Glutamatergic neuron (in vitro differentiated cells): ENCODE measurements at regions not wholly inside any gene's neighbourhood (a gene's known extent, or its start where the extent isn't known, plus 50 kb on each side); places are given as distances from the start of the nearest gene placed in this dataset.
"Not testable (repeated sequence)": the region's sequence is repeated elsewhere in the genome, so short reads cannot be mapped to it uniquely, and the experiment has no call there.

ENCODE experiments used
- DNase-seq: peaks from one replicate; pipeline ENCODE4 v3.0.0; 2022
- H3K27ac Mint-ChIP-seq: one replicate; pipeline ENCODE4 v1.8.0; 2020; ENCODE audit warnings: mild to moderate bottlenecking, mixed read lengths, inconsistent platforms; ENCODE audit not compliant: unreplicated experiment
- H3K27me3 Mint-ChIP-seq: one replicate; pipeline ENCODE4 v1.8.0; 2020; ENCODE audit warnings: mild to moderate bottlenecking, moderate library complexity, mixed read lengths, inconsistent platforms; ENCODE audit not compliant: unreplicated experiment
- H3K36me3 Mint-ChIP-seq: one replicate; pipeline ENCODE4 v1.8.0; 2020; ENCODE audit warnings: mild to moderate bottlenecking, mixed read lengths, inconsistent platforms; ENCODE audit not compliant: unreplicated experiment
- H3K4me1 Mint-ChIP-seq: one replicate; pipeline ENCODE4 v1.8.0; 2020; ENCODE audit warnings: mild to moderate bottlenecking, low read depth, mixed read lengths, inconsistent platforms; ENCODE audit not compliant: unreplicated experiment
- H3K4me3 Mint-ChIP-seq: one replicate; pipeline ENCODE4 v1.8.0; 2020; ENCODE audit warnings: mild to moderate bottlenecking, mixed read lengths, inconsistent platforms; ENCODE audit not compliant: unreplicated experiment
- H3K9me3 Mint-ChIP-seq: one replicate; pipeline ENCODE4 v1.8.0; 2020; ENCODE audit warnings: mild to moderate bottlenecking, moderate library complexity, mixed read lengths, inconsistent platforms; ENCODE audit not compliant: unreplicated experiment
- CTCF ChIP-seq: fragments of 200-600 bp; sonication (generic); IDR thresholded peaks from one replicate; pipeline ENCODE4 v1.5.0; 2021; ENCODE audit not compliant: partially characterized antibody, unreplicated experiment

DNA sequence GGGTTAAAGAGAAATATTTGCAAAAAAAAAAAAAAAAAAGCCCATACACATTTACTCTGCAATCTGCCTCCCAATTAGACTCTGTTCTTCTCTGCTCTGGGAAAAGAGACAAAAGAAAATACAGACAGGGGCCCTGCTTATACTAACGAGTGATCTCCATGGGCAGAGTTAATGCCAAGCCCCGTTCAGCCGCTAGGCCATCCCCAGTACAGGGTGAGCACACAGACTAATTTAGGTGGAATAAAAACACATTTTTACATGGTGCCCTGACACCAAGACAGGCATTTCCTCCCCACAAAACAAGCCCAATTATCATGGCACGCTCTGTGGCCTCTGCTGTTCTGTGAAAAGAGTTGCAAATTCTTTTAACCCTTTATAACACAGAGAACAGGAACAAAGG, 356.3 kb upstream of the C16orf82 start:
- peaks cover 9% of the 10 kb centered on the region for H3K9me3 Mint-ChIP-seq

GRCh38 chr16:26712876-26713275, 353.9 kb upstream of the C16orf82 start:
- no peak overlapping the region for H3K4me3 Mint-ChIP-seq
- H3K36me3 Mint-ChIP-seq = no peaks in the 10 kb centered on the region
- no peak for DNase-seq
- no peak overlapping the region for H3K27ac Mint-ChIP-seq
- no peaks in the 10 kb centered on the region for H3K4me1 Mint-ChIP-seq
- peaks cover 2% of the 10 kb centered on the region for H3K27me3 Mint-ChIP-seq
- peaks cover 4% of the 10 kb centered on the region for H3K9me3 Mint-ChIP-seq
- TF ChIP-seq CTCF = no peak

More for the DNA sequence above, 356.3 kb upstream of the C16orf82 start:
- Mint-ChIP-seq H3K4me1 (no peaks in the 10 kb centered on the region), H3K27ac (no peak overlapping the region), H3K4me3 (no peak overlapping the region), H3K36me3 (no peaks in the 10 kb centered on the region), H3K27me3 (peaks cover 2% of the 10 kb centered on the region)
- no peak for TF ChIP-seq CTCF
- no peak for DNase-seq

DNA sequence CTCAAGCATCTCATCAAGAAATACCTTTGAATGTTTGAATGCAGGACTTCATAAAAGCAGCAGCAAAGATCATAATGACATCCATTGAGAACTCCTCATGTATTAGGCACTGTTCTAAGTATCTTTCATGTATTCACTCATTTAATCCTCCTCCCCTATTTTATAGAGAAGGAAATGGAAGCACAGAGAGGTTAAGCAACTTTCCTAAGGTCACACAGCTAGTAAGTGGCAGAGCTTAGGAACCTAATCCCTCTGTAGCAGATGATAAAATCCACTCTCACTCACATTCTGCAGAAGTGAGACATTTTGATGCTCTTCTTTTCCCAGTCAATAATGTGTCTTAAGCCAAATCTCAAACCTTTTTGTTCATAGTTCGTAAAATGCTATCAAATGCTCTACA, 350.8 kb upstream of the C16orf82 start:
- Mint-ChIP-seq H3K4me3 (no peak overlapping the region), H3K27me3 (peaks cover 2% of the 10 kb centered on the region), H3K4me1 (no peaks in the 10 kb centered on the region), H3K27ac (no peak overlapping the region), H3K36me3 (no peaks in the 10 kb centered on the region), H3K9me3 (peaks cover 4% of the 10 kb centered on the region)
- no peak for DNase-seq
- TF ChIP-seq CTCF = no peak

- no peak overlapping the region for H3K27ac Mint-ChIP-seq
- no peaks in the 10 kb centered on the region for H3K36me3 Mint-ChIP-seq
- no peak for TF ChIP-seq CTCF
- H3K9me3 Mint-ChIP-seq = peaks cover 2% of the 10 kb centered on the region
- peak; percentile 54 for DNase-seq
- no peak overlapping the region for H3K4me3 Mint-ChIP-seq
- no peaks in the 10 kb centered on the region for H3K27me3 Mint-ChIP-seq
- no peaks in the 10 kb centered on the region for H3K4me1 Mint-ChIP-seq
These were observed 348.9 kb upstream of the C16orf82 start for GRCh38 chr16:26717826-26718225.

GRCh38 chr16:26721290-26721689, 345.4 kb upstream of the C16orf82 start:
- TF ChIP-seq CTCF = no peak
- Mint-ChIP-seq H3K27me3 (no peaks in the 10 kb centered on the region), H3K27ac (no peak overlapping the region), H3K4me3 (no peak overlapping the region), H3K9me3 (peaks cover 2% of the 10 kb centered on the region), H3K4me1 (no peaks in the 10 kb centered on the region), H3K36me3 (no peaks in the 10 kb centered on the region)
- no peak for DNase-seq

- H3K9me3 Mint-ChIP-seq, H3K4me1 Mint-ChIP-seq, H3K27ac Mint-ChIP-seq, H3K4me3 Mint-ChIP-seq, DNase-seq, H3K36me3 Mint-ChIP-seq, H3K27me3 Mint-ChIP-seq: not testable (repeated sequence)
These were observed 344.8 kb upstream of the C16orf82 start for GRCh38 chr16:26721957-26722356.
